HG03095 (cell line): ENCODE measurements at regions not wholly inside any gene's neighbourhood (a gene's known extent, or its start where the extent isn't known, plus 50 kb on each side); places are given as distances from the start of the nearest gene placed in this dataset.
"Not testable (repeated sequence)": the region's sequence is repeated elsewhere in the genome, so short reads cannot be mapped to it uniquely, and the experiment has no call there.

Experiments
- ATAC-seq: cut with Tn5 transposase; IDR thresholded peaks from one replicate; pipeline ENCODE4 v1.9.1; 2021; ENCODE audit warnings: moderate library complexity; ENCODE audit not compliant: unreplicated experiment

GRCh38 chr2:65919550-65920188 lies 487.3 kb upstream of the SPRED2 start:
- no peak for ATAC-seq

- ATAC-seq, result no peak
Observed at GRCh38 chr2:65918760-65919187, 486.4 kb upstream of the SPRED2 start.

GRCh38 chr2:65917986-65918385 lies 485.6 kb upstream of the SPRED2 start:
- no peak for ATAC-seq

GRCh38 chr2:65916785-65917295 lies 484.4 kb upstream of the SPRED2 start:
- no peak for ATAC-seq

GRCh38 chr2:65916177-65916576 lies 483.8 kb upstream of the SPRED2 start:
- ATAC-seq, result no peak

GRCh38 chr2:65915273-65915672 lies 482.9 kb upstream of the SPRED2 start:
- ATAC-seq, result no peak

- ATAC-seq, result no peak
Observed at GRCh38 chr2:65914244-65914786, 481.9 kb upstream of the SPRED2 start.

GRCh38 chr2:65913813-65914212 lies 481.4 kb upstream of the SPRED2 start:
- ATAC-seq, result no peak

- no peak for ATAC-seq
Observed at GRCh38 chr2:65901756-65902155, 469.4 kb upstream of the SPRED2 start.

GRCh38 chr2:65896446-65896845 lies 464.0 kb upstream of the SPRED2 start:
- ATAC-seq, result no peak

- ATAC-seq, result not testable (repeated sequence)
Observed at GRCh38 chr2:65890131-65890530, 457.7 kb upstream of the SPRED2 start.

GRCh38 chr2:65885266-65885665 lies 452.9 kb upstream of the SPRED2 start:
- no peak for ATAC-seq

- ATAC-seq, result no peak
Observed at GRCh38 chr2:65881592-65881991, 449.2 kb upstream of the SPRED2 start.

- no peak for ATAC-seq
Observed at GRCh38 chr2:65880436-65880835, 448.0 kb upstream of the SPRED2 start.

GRCh38 chr2:65878011-65878340 lies 445.6 kb upstream of the SPRED2 start:
- no peak for ATAC-seq

- no peak for ATAC-seq
Observed at GRCh38 chr2:65877331-65878010, 445.1 kb upstream of the SPRED2 start.

GRCh38 chr2:65876114-65876513 lies 443.7 kb upstream of the SPRED2 start:
- no peak for ATAC-seq

- ATAC-seq, result no peak
Observed at GRCh38 chr2:65870826-65871225, 438.4 kb upstream of the SPRED2 start.

- no peak for ATAC-seq
Observed at GRCh38 chr2:65869296-65869695, 436.9 kb upstream of the SPRED2 start.

GRCh38 chr2:65868177-65868576 lies 435.8 kb upstream of the SPRED2 start:
- ATAC-seq, result no peak

- no peak for ATAC-seq
Observed at GRCh38 chr2:65867446-65867845, 435.0 kb upstream of the SPRED2 start.

GRCh38 chr2:65866148-65866547 lies 433.7 kb upstream of the SPRED2 start:
- no peak for ATAC-seq
